Adrenal gland (tissue), 9 donors: ENCODE measurements at regions not wholly inside any gene's neighbourhood (a gene's known extent, or its start where the extent isn't known, plus 50 kb on each side); places are given as distances from the start of the nearest gene placed in this dataset.
A peak's percentile ranks its signal among the peaks of the same experiment; 100 is the strongest.

Experiments used
- DNase-seq, 7 donors: peaks; one replicate each; pipeline ENCODE4 v3.0.0-alpha.2; 2019 to 2020
- H3K27ac ChIP-seq, 5 donors: fragments of 200-600 bp; sonication (generic) in 4 of 5; 1 replicate in 3 of 5; 2 replicates in 2 of 5; pipeline versions ENCODE4 v1.5.1 to v1.8.0; 2016 to 2020; ENCODE audit warnings: mild to moderate bottlenecking in 1 of 5
- H3K27me3 ChIP-seq: fragments of 200-600 bp; 2 replicates; pipeline ENCODE4 v1.8.0; 2021
- H3K36me3 ChIP-seq, 2 donors: fragments of 200-600 bp; replicated peaks in 1 of 2; 1 replicate in 1 of 2; 2 replicates in 1 of 2; pipeline versions ENCODE4 v1.5.1 to v1.8.0; 2018 to 2022
- H3K4me1 ChIP-seq, 2 donors: fragments of 200-600 bp; replicated peaks in 1 of 2; 1 replicate in 1 of 2; 2 replicates in 1 of 2; pipeline versions ENCODE4 v1.5.1 to v1.8.0; 2018 to 2021
- H3K4me3 ChIP-seq, 4 donors: fragments of 200-600 bp; sonication (generic) in 3 of 4; one replicate each; pipeline ENCODE4 v1.5.1; 2016 to 2018
- H3K9me3 ChIP-seq, 3 donors: fragments of 200-600 bp; sonication (generic) in 1 of 3; replicated peaks in 1 of 3; 1 replicate in 2 of 3; 2 replicates in 1 of 3; pipeline versions ENCODE4 v1.5.1 to v1.8.0; 2016 to 2021
- CTCF ChIP-seq, 6 experiments: fragments of 450-650 bp in 4 of 6; fragments of 200-600 bp in 2 of 6; sonication (generic) in 1 of 6; IDR thresholded peaks; 1 replicate in 5 of 6; 2 replicates in 1 of 6; pipeline versions ENCODE4 v1.5.1 to v1.8.0; 2016 to 2021; ENCODE audit warnings: antibody characterized with exemption in 6 of 6, mild to moderate bottlenecking in 2 of 6, moderate library complexity in 1 of 6
- POLR2A ChIP-seq, 2 donors: fragments of 450-650 bp; IDR thresholded peaks; one replicate each; pipeline ENCODE4 v1.6.1; 2017; ENCODE audit warnings: antibody characterized with exemption in 2 of 2, mild to moderate bottlenecking in 2 of 2, moderate library complexity in 1 of 2
- WGBS, 4 donors: extraction: QIAGEN DNeasy Blood & Tissue Kit in 2 of 4; methylation state at CpG; one replicate each; pipeline versions ENCODE4 v1.1.5 to v1.1.7; 2013 to 2017; 5-methylcytosine and 5-hydroxymethylcytosine counted together
- intact Hi-C, 2 donors: fragments of 100-400 bp; cut with DNase I; formaldehyde crosslinking; loops; one replicate each; pipeline versions ENCODE4 v1.14.1 to v1.15.0; 2022 to 2023
- donor health status: healthy with polysubstance abuse.
- donor health status: Bipolar disorder and iron deficiency.
- donor health status: DM: yes; HTN: yes; CAD: no.
- donor health status: DM: no; HTN: no; CAD: no.
- donor health status: DM: no; HTN: no; CAD: no.

- Histone ChIP-seq H3K36me3 (no peaks in the 10 kb centered on the region), H3K9me3 (no peaks in the 10 kb centered on the region), H3K4me3 (peak overlapping the region in 1 of 4 donors; percentile 13), H3K4me1 (peaks cover 0 to 14% of the 10 kb centered on the region in 2 donors), H3K27ac (peak overlapping the region in 4 of 5 donors; percentile 13 to 61 (median 28)), H3K27me3 (no peaks in the 10 kb centered on the region)
- intact Hi-C loops = no loop called here
- WGBS, 4 donors = 23 to 33% (median 27%) methylated on average over 12 to 13 of the region's 13 CpGs
- TF ChIP-seq POLR2A (IDR thresholded peaks at IDR 0.05) (peak in 1 of 2 donors; percentile 27), CTCF (IDR thresholded peaks at IDR 0.05) (peak in 2 of 6 experiments; percentile 38 to 43)
- DNase-seq = peak; percentile 79 to 92 (median 91)
Measured at GRCh38 chr2:111698743-111699554, 185.0 kb downstream of the ANAPC1 start.

- Histone ChIP-seq H3K4me1 (peaks cover 0 to 14% of the 10 kb centered on the region in 2 donors), H3K27ac (no peak overlapping the region), H3K27me3 (no peaks in the 10 kb centered on the region), H3K4me3 (no peak overlapping the region), H3K9me3 (no peaks in the 10 kb centered on the region), H3K36me3 (no peaks in the 10 kb centered on the region)
- DNase-seq = peak in 1 of 7 donors; percentile 35
- intact Hi-C loops = loop anchor here (10.0 kb wide), 2 partner anchors 586 to 886 kb away; no protein-coding TSS in a partner anchor
- 87 to 96% (median 92%) methylated on average over 4 of the region's 4 CpGs for WGBS, 4 donors
- TF ChIP-seq POLR2A (IDR thresholded peaks at IDR 0.05) (no peak), CTCF (IDR thresholded peaks at IDR 0.05) (no peak)
Measured at GRCh38 chr2:111701266-111701665, 182.7 kb downstream of the ANAPC1 start.

GRCh38 chr2:111701798-111702118 is 182.2 kb downstream of the ANAPC1 start:
- DNase-seq = peak in 1 of 7 donors; percentile 44
- no peak overlapping the region for H3K27ac ChIP-seq
- no peaks in the 10 kb centered on the region for H3K27me3 ChIP-seq
- no peaks in the 10 kb centered on the region for H3K36me3 ChIP-seq
- no peak for TF ChIP-seq CTCF (IDR thresholded peaks at IDR 0.05)
- TF ChIP-seq POLR2A (IDR thresholded peaks at IDR 0.05) = no peak
- peaks cover 0 to 14% of the 10 kb centered on the region in 2 donors for H3K4me1 ChIP-seq
- H3K9me3 ChIP-seq = no peaks in the 10 kb centered on the region
- intact Hi-C loops = loop anchor here (10.0 kb wide), 2 partner anchors 587 to 887 kb away; no protein-coding TSS in a partner anchor
- no peak overlapping the region for H3K4me3 ChIP-seq
- WGBS, 4 donors = 87 to 91% (median 89%) methylated on average over 8 of the region's 8 CpGs

GRCh38 chr2:111702119-111702803 is 181.7 kb downstream of the ANAPC1 start:
- WGBS, 4 donors = 28 to 38% (median 38%) methylated on average over 14 of the region's 14 CpGs
- peak; percentile 48 to 75 (median 53) for DNase-seq
- TF ChIP-seq CTCF (IDR thresholded peaks at IDR 0.05) = peak; percentile 61 to 80 (median 74)
- TF ChIP-seq POLR2A (IDR thresholded peaks at IDR 0.05) = no peak
- intact Hi-C loops = loop anchor here (10.0 kb wide), 2 partner anchors 587 to 887 kb away; no protein-coding TSS in a partner anchor
- no peak overlapping the region for H3K4me3 ChIP-seq
- no peaks in the 10 kb centered on the region for H3K27me3 ChIP-seq
- H3K4me1 ChIP-seq = peaks cover 0 to 14% of the 10 kb centered on the region in 2 donors
- no peak overlapping the region for H3K27ac ChIP-seq
- H3K9me3 ChIP-seq = no peaks in the 10 kb centered on the region
- H3K36me3 ChIP-seq = no peaks in the 10 kb centered on the region
